Neural cell (in vitro differentiated cells): ENCODE measurements at regions not wholly inside any gene's neighbourhood (a gene's known extent, or its start where the extent isn't known, plus 50 kb on each side); places are given as distances from the start of the nearest gene placed in this dataset.

Experiments
- H2AFZ ChIP-seq: fragments of 200-600, 300-800 bp; sonication (generic), shearing (Covaris generic); 2 replicates; pipeline ENCODE4 v1.6.0; 2014; ENCODE audit warnings: low read depth, mild to moderate bottlenecking, antibody characterized with exemption, low read length, moderate library complexity
- H3F3A ChIP-seq: fragments of 200-600 bp; shearing (Covaris generic); 2 replicates; pipeline ENCODE4 v1.6.1; 2016; ENCODE audit warnings: mild to moderate bottlenecking, moderate library complexity, mixed read lengths, antibody characterized with exemption, low read length; ENCODE audit not compliant: insufficient read depth, poor library complexity, severe bottlenecking
- H3K27ac ChIP-seq: fragments of 200-600, 300-800 bp; sonication (generic), shearing (Covaris generic); 2 replicates; pipeline ENCODE4 v1.5.1; 2014; ENCODE audit warnings: mild to moderate bottlenecking, low read length, moderate library complexity
- H3K27me3 ChIP-seq: fragments of 300-800, 200-600 bp; sonication (generic), shearing (Covaris generic); 2 replicates; pipeline ENCODE4 v1.6.0; 2014; ENCODE audit warnings: mild to moderate bottlenecking, low read depth, low read length, moderate library complexity; ENCODE audit not compliant: insufficient read depth
- H3K36me3 ChIP-seq: fragments of 300-800, 200-600 bp; sonication (generic), shearing (Covaris generic); 2 replicates; pipeline ENCODE4 v1.5.1; 2014; ENCODE audit warnings: mild to moderate bottlenecking, antibody characterized with exemption, low read length, moderate library complexity; ENCODE audit not compliant: insufficient read depth
- H3K4me2 ChIP-seq: fragments of 300-800, 200-600 bp; sonication (generic), shearing (Covaris generic); 2 replicates; pipeline ENCODE4 v1.6.0; 2014; ENCODE audit warnings: mild to moderate bottlenecking, low read length
- H3K4me3 ChIP-seq: fragments of 300-800, 200-600 bp; sonication (generic), shearing (Covaris generic); 2 replicates; pipeline ENCODE4 v1.5.1; 2014; ENCODE audit warnings: mild to moderate bottlenecking, low read length, moderate library complexity
- H3K79me2 ChIP-seq: fragments of 200-600 bp; shearing (Covaris generic); replicated peaks from 2 replicates; pipeline ENCODE4 v1.6.0; 2014; ENCODE audit warnings: mild to moderate bottlenecking, low read length, moderate library complexity; ENCODE audit not compliant: insufficient read depth
- H3K9ac ChIP-seq: fragments of 300-800, 200-600 bp; sonication (generic), shearing (Covaris generic); 2 replicates; pipeline ENCODE4 v1.6.1; 2016; ENCODE audit warnings: mild to moderate bottlenecking, low read length, mixed read lengths
- H3K9me2 ChIP-seq: fragments of 200-600 bp; shearing (Covaris generic); 2 replicates; pipeline ENCODE4 v1.6.1; 2016; ENCODE audit warnings: mild to moderate bottlenecking, low read length, mixed read lengths; ENCODE audit not compliant: insufficient read depth
- H3K9me3 ChIP-seq: fragments of 200-600, 300-800 bp; sonication (generic), shearing (Covaris generic); 2 replicates; pipeline ENCODE4 v1.6.1; 2016; ENCODE audit warnings: mild to moderate bottlenecking, mixed run types, low read length, moderate library complexity, mixed read lengths
- H4K20me1 ChIP-seq: fragments of 200-600 bp; shearing (Covaris generic); 2 replicates; pipeline ENCODE4 v1.6.1; 2016; ENCODE audit warnings: mild to moderate bottlenecking, mixed run types; ENCODE audit not compliant: insufficient read depth
- CTCF ChIP-seq: fragments of 450-650 bp; IDR thresholded peaks from 2 replicates; pipeline ENCODE4 v1.5.1; 2014; ENCODE audit warnings: antibody characterized with exemption, mild to moderate bottlenecking, moderate library complexity; ENCODE audit not compliant: poor library complexity, severe bottlenecking
- EP300 ChIP-seq: fragments of 450-650 bp; conservative IDR thresholded peaks from 2 replicates; pipeline ENCODE4 v1.6.1; 2014; ENCODE audit warnings: antibody characterized with exemption, mild to moderate bottlenecking, moderate library complexity; ENCODE audit not compliant: poor library complexity, severe bottlenecking
- EZH2 ChIP-seq: fragments of 200-600, 300-800 bp; shearing (Covaris generic), sonication (generic); IDR thresholded peaks from 2 replicates; pipeline ENCODE4 v1.6.1; 2014; ENCODE audit warnings: antibody characterized with exemption, low read length, borderline replicate concordance, mild to moderate bottlenecking; ENCODE audit not compliant: insufficient read depth, poor library complexity, severe bottlenecking
- MXI1 ChIP-seq: fragments of 450-650 bp; conservative IDR thresholded peaks from 2 replicates; pipeline ENCODE4 v1.6.1; 2014; ENCODE audit warnings: antibody characterized with exemption, mild to moderate bottlenecking; ENCODE audit not compliant: poor library complexity, severe bottlenecking
- POLR2AphosphoS5 ChIP-seq: IDR thresholded peaks from 2 replicates; pipeline ENCODE4 v1.6.1; 2012
- RAD21 ChIP-seq: fragments of 450-650 bp; conservative IDR thresholded peaks from 2 replicates; pipeline ENCODE4 v1.6.1; 2014; ENCODE audit warnings: antibody characterized with exemption, mild to moderate bottlenecking, moderate library complexity
- REST ChIP-seq: IDR thresholded peaks from 2 replicates; pipeline ENCODE4 v1.6.1; 2012; ENCODE audit warnings: borderline replicate concordance
- SMC3 ChIP-seq: fragments of 450-650 bp; conservative IDR thresholded peaks from 2 replicates; pipeline ENCODE4 v1.6.1; 2014; ENCODE audit warnings: antibody characterized with exemption, mild to moderate bottlenecking, moderate library complexity; ENCODE audit not compliant: poor library complexity
- TAF1 ChIP-seq: IDR thresholded peaks from 2 replicates; pipeline ENCODE4 v1.6.1; 2012; ENCODE audit warnings: low read depth

DNA sequence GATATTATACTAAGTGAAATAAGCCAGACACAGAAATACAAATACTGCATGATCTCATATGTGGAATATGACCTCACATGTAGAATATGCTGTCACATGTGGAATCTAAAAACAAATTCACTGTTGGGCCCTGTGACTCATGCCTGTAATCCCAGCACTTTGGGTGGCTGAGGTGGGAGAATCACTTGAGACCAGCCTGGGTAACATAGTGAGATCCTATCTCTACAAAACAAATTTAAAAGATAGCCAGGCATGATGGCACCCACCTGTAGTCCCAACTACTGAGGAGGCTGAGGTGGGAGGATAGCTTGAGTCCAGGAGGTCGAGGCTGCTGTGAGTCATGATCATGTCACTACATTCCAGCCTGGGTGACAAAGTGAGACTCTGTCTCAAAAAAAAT lies 160.3 kb downstream of the PTEN start:
- Histone ChIP-seq H3K9me3 (no peaks in the 10 kb centered on the region), H3K4me2 (no peak overlapping the region), H4K20me1 (no peaks in the 10 kb centered on the region), H3K27me3 (no peaks in the 10 kb centered on the region), H3K9ac (no peak overlapping the region), H3K4me3 (no peak overlapping the region), H3K79me2 (no peaks in the 10 kb centered on the region), H3F3A (no peaks in the 10 kb centered on the region), H3K27ac (no peak overlapping the region), H2AFZ (no peak overlapping the region), H3K9me2 (no peaks in the 10 kb centered on the region), H3K36me3 (no peaks in the 10 kb centered on the region)
- no peak for TF ChIP-seq EP300

GRCh38 chr10:88026031-88026430 lies 162.6 kb downstream of the PTEN start:
- H3K79me2 ChIP-seq = no peaks in the 10 kb centered on the region
- no peaks in the 10 kb centered on the region for H3K9me2 ChIP-seq
- H3F3A ChIP-seq = no peaks in the 10 kb centered on the region
- H3K9ac ChIP-seq = no peak overlapping the region
- H3K27me3 ChIP-seq = no peaks in the 10 kb centered on the region
- TF ChIP-seq SMC3 (no peak), CTCF (no peak), REST (no peak), RAD21 (no peak), EZH2 (no peak), TAF1 (no peak), EP300 (no peak), POLR2AphosphoS5 (no peak), MXI1 (no peak)
- no peaks in the 10 kb centered on the region for H3K9me3 ChIP-seq
- H3K4me2 ChIP-seq = no peak overlapping the region
- no peaks in the 10 kb centered on the region for H4K20me1 ChIP-seq
- H2AFZ ChIP-seq = no peak overlapping the region
- no peak overlapping the region for H3K27ac ChIP-seq
- H3K4me3 ChIP-seq = no peak overlapping the region
- no peaks in the 10 kb centered on the region for H3K36me3 ChIP-seq

- H3K27ac ChIP-seq = no peak overlapping the region
- H3K36me3 ChIP-seq = no peaks in the 10 kb centered on the region
- H3F3A ChIP-seq = no peaks in the 10 kb centered on the region
- H3K9ac ChIP-seq = no peak overlapping the region
- H2AFZ ChIP-seq = no peak overlapping the region
- TF ChIP-seq EP300 (no peak), POLR2AphosphoS5 (no peak), TAF1 (no peak), CTCF (no peak), EZH2 (no peak), REST (no peak), MXI1 (no peak), RAD21 (no peak), SMC3 (no peak)
- no peaks in the 10 kb centered on the region for H4K20me1 ChIP-seq
- no peaks in the 10 kb centered on the region for H3K9me3 ChIP-seq
- H3K27me3 ChIP-seq = no peaks in the 10 kb centered on the region
- no peaks in the 10 kb centered on the region for H3K9me2 ChIP-seq
- H3K4me3 ChIP-seq = no peak overlapping the region
- no peaks in the 10 kb centered on the region for H3K79me2 ChIP-seq
- H3K4me2 ChIP-seq = no peak overlapping the region
These were observed 164.1 kb downstream of the PTEN start for GRCh38 chr10:88027570-88027969.
